ENCODE measurements at regions not wholly inside any gene's neighbourhood (a gene's known extent, or its start where the extent isn't known, plus 50 kb on each side); places are given as distances from the start of the nearest gene placed in this dataset.

DNA sequence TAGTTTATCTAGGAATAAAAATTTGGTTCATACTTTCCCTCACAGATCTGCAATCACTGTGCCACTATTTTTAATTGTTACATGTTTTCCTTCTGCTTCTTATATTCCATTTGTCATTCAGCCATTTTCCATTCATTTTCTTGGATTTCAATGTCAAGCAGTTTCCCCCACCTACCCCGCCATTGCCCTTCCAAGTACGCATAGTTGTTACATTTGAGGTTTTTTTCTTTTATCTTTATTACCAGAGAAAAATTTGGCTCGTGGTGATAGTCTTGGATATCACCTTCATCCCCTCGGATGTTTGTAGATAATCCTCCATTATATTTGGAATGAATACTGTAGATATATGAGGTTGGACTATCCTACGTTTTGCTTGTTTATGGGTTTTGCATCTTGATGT lies 159.7 kb downstream of the CRPPA start:
- no peaks in the 10 kb centered on the region for H4K20me1 ChIP-seq (replicated peaks; ENCODE audit: insufficient read depth)
- H3K4me2 ChIP-seq: no peak overlapping the region
- no peaks in the 10 kb centered on the region for H3K9me3 Mint-ChIP-seq
- no peaks in the 10 kb centered on the region for H3K9me2 ChIP-seq (ENCODE audit: insufficient read depth)
- no peak overlapping the region for H3K4me3 Mint-ChIP-seq
- H3F3A ChIP-seq (replicated peaks; ENCODE audit: low read depth): no peaks in the 10 kb centered on the region
- TF ChIP-seq, protein P1, sequence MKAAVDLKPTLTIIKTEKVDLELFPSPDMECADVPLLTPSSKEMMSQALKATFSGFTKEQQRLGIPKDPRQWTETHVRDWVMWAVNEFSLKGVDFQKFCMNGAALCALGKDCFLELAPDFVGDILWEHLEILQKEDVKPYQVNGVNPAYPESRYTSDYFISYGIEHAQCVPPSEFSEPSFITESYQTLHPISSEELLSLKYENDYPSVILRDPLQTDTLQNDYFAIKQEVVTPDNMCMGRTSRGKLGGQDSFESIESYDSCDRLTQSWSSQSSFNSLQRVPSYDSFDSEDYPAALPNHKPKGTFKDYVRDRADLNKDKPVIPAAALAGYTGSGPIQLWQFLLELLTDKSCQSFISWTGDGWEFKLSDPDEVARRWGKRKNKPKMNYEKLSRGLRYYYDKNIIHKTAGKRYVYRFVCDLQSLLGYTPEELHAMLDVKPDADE (IDR thresholded peaks at IDR 0.05): no peak
- no peak for TF ChIP-seq CREB1 (CRISPR knock-in tag; IDR thresholded peaks at IDR 0.05; ENCODE audit: low read depth)
- TF ChIP-seq NANOG (IDR thresholded peaks at IDR 0.05; ENCODE audit: borderline replicate concordance): no peak
- no peak for TF ChIP-seq JUNB (IDR thresholded peaks at IDR 0.05; ENCODE audit: unreplicated experiment)
- TF ChIP-seq EZH2phosphoT487 (IDR thresholded peaks at IDR 0.05; ENCODE audit: unreplicated experiment): no peak
- no peak for TF ChIP-seq ZNF114 (CRISPR knock-in tag; IDR thresholded peaks at IDR 0.05)
- TF ChIP-seq, protein P2, sequence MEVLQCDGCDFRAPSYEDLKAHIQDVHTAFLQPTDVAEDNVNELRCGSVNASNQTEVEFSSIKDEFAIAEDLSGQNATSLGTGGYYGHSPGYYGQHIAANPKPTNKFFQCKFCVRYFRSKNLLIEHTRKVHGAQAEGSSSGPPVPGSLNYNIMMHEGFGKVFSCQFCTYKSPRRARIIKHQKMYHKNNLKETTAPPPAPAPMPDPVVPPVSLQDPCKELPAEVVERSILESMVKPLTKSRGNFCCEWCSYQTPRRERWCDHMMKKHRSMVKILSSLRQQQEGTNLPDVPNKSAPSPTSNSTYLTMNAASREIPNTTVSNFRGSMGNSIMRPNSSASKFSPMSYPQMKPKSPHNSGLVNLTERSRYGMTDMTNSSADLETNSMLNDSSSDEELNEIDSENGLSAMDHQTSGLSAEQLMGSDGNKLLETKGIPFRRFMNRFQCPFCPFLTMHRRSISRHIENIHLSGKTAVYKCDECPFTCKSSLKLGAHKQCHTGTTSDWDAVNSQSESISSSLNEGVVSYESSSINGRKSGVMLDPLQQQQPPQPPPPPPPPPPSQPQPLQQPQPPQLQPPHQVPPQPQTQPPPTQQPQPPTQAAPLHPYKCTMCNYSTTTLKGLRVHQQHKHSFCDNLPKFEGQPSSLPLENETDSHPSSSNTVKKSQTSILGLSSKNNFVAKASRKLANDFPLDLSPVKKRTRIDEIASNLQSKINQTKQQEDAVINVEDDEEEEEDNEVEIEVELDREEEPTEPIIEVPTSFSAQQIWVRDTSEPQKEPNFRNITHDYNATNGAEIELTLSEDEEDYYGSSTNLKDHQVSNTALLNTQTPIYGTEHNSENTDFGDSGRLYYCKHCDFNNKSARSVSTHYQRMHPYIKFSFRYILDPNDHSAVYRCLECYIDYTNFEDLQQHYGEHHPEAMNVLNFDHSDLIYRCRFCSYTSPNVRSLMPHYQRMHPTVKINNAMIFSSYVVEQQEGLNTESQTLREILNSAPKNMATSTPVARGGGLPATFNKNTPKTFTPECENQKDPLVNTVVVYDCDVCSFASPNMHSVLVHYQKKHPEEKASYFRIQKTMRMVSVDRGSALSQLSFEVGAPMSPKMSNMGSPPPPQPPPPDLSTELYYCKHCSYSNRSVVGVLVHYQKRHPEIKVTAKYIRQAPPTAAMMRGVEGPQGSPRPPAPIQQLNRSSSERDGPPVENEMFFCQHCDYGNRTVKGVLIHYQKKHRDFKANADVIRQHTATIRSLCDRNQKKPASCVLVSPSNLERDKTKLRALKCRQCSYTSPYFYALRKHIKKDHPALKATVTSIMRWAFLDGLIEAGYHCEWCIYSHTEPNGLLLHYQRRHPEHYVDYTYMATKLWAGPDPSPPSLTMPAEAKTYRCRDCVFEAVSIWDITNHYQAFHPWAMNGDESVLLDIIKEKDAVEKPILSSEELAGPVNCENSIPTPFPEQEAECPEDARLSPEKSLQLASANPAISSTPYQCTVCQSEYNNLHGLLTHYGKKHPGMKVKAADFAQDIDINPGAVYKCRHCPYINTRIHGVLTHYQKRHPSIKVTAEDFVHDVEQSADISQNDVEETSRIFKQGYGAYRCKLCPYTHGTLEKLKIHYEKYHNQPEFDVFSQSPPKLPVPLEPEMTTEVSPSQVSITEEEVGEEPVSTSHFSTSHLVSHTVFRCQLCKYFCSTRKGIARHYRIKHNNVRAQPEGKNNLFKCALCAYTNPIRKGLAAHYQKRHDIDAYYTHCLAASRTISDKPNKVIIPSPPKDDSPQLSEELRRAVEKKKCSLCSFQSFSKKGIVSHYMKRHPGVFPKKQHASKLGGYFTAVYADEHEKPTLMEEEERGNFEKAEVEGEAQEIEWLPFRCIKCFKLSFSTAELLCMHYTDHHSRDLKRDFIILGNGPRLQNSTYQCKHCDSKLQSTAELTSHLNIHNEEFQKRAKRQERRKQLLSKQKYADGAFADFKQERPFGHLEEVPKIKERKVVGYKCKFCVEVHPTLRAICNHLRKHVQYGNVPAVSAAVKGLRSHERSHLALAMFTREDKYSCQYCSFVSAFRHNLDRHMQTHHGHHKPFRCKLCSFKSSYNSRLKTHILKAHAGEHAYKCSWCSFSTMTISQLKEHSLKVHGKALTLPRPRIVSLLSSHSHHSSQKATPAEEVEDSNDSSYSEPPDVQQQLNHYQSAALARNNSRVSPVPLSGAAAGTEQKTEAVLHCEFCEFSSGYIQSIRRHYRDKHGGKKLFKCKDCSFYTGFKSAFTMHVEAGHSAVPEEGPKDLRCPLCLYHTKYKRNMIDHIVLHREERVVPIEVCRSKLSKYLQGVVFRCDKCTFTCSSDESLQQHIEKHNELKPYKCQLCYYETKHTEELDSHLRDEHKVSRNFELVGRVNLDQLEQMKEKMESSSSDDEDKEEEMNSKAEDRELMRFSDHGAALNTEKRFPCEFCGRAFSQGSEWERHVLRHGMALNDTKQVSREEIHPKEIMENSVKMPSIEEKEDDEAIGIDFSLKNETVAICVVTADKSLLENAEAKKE (CRISPR knock-in tag; IDR thresholded peaks at IDR 0.05): no peak
- no peak for TF ChIP-seq ZNF331 (CRISPR knock-in tag; IDR thresholded peaks at IDR 0.05; ENCODE audit: low read depth)
- no peak for TF ChIP-seq EZH2 (IDR thresholded peaks at IDR 0.05; ENCODE audit: low read depth, unreplicated experiment)
- TF ChIP-seq POLR2AphosphoS5 (IDR thresholded peaks at IDR 0.05; ENCODE audit: low read depth): no peak
- TF ChIP-seq, protein P3, sequence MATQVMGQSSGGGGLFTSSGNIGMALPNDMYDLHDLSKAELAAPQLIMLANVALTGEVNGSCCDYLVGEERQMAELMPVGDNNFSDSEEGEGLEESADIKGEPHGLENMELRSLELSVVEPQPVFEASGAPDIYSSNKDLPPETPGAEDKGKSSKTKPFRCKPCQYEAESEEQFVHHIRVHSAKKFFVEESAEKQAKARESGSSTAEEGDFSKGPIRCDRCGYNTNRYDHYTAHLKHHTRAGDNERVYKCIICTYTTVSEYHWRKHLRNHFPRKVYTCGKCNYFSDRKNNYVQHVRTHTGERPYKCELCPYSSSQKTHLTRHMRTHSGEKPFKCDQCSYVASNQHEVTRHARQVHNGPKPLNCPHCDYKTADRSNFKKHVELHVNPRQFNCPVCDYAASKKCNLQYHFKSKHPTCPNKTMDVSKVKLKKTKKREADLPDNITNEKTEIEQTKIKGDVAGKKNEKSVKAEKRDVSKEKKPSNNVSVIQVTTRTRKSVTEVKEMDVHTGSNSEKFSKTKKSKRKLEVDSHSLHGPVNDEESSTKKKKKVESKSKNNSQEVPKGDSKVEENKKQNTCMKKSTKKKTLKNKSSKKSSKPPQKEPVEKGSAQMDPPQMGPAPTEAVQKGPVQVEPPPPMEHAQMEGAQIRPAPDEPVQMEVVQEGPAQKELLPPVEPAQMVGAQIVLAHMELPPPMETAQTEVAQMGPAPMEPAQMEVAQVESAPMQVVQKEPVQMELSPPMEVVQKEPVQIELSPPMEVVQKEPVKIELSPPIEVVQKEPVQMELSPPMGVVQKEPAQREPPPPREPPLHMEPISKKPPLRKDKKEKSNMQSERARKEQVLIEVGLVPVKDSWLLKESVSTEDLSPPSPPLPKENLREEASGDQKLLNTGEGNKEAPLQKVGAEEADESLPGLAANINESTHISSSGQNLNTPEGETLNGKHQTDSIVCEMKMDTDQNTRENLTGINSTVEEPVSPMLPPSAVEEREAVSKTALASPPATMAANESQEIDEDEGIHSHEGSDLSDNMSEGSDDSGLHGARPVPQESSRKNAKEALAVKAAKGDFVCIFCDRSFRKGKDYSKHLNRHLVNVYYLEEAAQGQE (IDR thresholded peaks at IDR 0.05; ENCODE audit: unreplicated experiment): no peak
- TF ChIP-seq STAT1 (IDR thresholded peaks at IDR 0.05; ENCODE audit: unreplicated experiment): no peak
- TF ChIP-seq, protein P4, sequence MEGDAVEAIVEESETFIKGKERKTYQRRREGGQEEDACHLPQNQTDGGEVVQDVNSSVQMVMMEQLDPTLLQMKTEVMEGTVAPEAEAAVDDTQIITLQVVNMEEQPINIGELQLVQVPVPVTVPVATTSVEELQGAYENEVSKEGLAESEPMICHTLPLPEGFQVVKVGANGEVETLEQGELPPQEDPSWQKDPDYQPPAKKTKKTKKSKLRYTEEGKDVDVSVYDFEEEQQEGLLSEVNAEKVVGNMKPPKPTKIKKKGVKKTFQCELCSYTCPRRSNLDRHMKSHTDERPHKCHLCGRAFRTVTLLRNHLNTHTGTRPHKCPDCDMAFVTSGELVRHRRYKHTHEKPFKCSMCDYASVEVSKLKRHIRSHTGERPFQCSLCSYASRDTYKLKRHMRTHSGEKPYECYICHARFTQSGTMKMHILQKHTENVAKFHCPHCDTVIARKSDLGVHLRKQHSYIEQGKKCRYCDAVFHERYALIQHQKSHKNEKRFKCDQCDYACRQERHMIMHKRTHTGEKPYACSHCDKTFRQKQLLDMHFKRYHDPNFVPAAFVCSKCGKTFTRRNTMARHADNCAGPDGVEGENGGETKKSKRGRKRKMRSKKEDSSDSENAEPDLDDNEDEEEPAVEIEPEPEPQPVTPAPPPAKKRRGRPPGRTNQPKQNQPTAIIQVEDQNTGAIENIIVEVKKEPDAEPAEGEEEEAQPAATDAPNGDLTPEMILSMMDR (conservative IDR thresholded peaks at IDR 0.05; ENCODE audit: low read depth in 2 of 2): no peak
- no peaks in the 10 kb centered on the region for H3K36me3 Mint-ChIP-seq (ENCODE audit: low read depth)
- no peak overlapping the region for H3K4me3 ChIP-seq
- ATAC-seq (no peak), DNase-seq (ENCODE audit: low spot score) (no peak)
- H3K4me1 Mint-ChIP-seq: peaks cover 3% of the 10 kb centered on the region; the same call in 2 of the 3 replicates
- peak overlapping the region; percentile 30; the same call in 1 of the 2 replicates for H3K27ac Mint-ChIP-seq
- no peaks in the 10 kb centered on the region for H3K79me2 ChIP-seq (replicated peaks; ENCODE audit: insufficient read depth)
- H3K4me1 ChIP-seq (ENCODE audit: insufficient read depth): no peaks in the 10 kb centered on the region; the same call in 1 of the 2 replicates
- no peaks in the 10 kb centered on the region for H3K27me3 ChIP-seq (ENCODE audit: insufficient read depth)
- H3K27me3 Mint-ChIP-seq (ENCODE audit: insufficient read depth, low read depth, poor library complexity): no peaks in the 10 kb centered on the region
- no peak overlapping the region for H2AFZ ChIP-seq
- H3K27ac ChIP-seq (ENCODE audit: low read depth): no peak overlapping the region
- H3K36me3 ChIP-seq (ENCODE audit: insufficient read depth): no peaks in the 10 kb centered on the region

Measured in GM23338 (cell line).